AG08396 (cell line): ENCODE measurements at regions not wholly inside any gene's neighbourhood (a gene's known extent, or its start where the extent isn't known, plus 50 kb on each side); places are given as distances from the start of the nearest gene placed in this dataset.
"Not testable (repeated sequence)": the region's sequence is repeated elsewhere in the genome, so short reads cannot be mapped to it uniquely, and the experiment has no call there.

ENCODE experiments used
- DNase-seq: peaks from one replicate; pipeline ENCODE4 v3.0.0; 2012; ENCODE audit warnings: low spot score, mixed read lengths

DNA sequence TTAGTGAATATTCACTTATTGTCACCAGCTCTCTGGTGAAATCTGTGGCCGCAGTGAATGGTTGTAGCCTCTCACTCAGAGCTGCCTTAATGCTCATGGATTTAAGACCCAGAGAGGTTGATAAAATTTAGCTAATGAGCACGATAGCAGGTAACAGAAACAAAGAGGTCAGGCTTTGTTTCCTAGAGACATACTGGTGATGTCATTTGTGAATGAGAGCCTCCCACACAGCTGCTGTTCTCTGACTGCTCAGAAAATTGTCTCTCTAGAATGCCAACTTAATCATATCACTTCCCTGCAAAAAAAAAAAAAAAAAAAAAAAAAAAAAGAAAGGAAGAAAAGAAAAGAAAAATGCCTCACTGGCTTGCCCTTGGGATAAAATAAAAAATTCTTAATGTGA is 411.7 kb upstream of the MYT1L start:
- no peak for DNase-seq

DNA sequence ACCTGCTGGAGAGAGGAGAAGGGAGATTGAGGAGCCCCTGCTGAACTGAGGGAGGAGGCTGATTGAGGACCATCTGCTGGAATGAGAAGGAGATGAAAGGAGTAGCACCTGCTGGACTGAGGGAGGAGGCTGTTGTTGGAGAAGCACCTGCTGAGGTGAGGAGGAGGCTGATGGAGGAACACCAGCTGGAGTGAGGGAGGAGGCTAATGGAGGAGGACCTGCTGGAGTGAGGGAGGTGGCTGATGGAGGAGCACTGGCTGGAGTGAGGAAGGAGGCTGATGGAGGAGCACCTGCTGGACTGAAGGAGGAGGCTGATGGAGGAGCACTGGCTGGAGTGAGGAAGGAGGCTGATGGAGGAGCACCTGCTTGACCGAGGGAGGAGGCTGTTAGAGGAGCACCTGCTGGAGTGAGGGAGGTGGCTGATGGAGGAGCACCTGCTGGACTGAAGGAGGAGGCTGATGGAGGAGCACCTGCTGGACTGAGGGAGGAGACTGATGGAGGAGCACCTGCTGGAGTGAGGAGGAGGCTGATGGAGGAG is 409.2 kb upstream of the MYT1L start:
- no peak for DNase-seq

DNA sequence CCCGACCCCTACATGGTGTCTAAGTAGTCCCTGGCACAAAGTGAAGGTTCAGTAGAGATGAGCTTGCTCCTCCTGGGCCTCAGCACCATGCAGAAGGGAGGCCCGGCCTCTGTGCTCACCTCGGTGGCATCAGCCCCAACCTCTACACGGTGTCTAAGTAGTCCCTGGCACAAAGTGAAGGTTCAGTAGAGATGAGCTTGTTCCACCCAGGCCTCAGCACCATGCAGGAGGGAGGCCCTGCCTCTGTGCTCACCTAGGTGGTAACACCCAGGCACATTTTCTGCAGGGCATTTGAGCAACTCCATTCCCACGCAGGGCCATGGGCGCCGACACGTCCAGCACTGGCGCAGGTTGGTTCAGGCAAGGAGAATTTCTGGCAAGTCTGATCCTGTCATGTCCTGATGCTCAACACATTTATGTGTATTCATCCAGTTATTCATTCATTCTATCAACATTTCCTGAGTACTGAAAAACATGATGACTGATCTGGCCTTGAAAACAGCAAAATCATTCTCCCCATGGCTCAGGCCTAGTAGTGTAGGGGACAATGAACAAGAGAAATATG is 408.2 kb upstream of the MYT1L start:
- no peak for DNase-seq

GRCh38 chr2:2738684-2739083 is 407.6 kb upstream of the MYT1L start:
- DNase-seq: no peak

DNA sequence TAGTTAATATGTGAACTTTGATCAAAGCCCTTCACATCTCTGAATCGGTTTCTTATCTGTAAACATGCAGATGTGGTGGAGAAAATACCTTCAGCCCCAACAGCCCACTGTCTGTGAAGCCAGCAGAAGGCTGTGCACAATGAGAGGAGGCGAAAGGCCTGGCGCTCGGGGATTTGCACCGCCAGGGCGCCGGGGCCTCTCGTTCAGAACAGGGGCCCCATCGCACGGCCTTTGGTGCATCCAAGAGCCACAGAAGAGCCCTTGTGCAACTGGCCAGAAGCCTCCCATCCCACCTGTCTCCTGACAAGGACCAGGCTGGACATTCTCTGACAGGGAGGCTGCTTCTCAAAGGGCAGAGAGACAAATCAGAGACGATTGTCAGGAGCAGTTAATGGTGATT is 407.2 kb upstream of the MYT1L start:
- DNase-seq: no peak

DNA sequence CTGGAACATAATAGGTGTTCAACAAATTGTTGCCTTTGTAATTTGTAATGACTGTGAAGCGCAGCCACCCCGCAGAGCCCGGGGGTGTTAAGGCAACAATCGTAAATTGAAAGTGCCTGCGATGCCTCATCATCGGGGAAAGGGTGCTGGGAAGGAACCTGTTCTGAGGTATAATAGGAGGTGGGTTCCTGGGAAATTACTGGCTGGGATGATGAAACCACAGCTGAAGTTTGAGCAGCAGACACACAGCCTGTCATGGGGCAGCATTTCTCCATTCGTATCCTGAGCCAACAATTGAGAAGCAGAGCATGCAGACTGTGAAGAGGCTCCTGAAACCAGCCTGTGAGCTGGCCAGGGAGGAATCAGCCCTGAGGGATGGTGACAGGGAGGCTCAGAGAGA is 404.0 kb upstream of the MYT1L start:
- no peak for DNase-seq

DNA sequence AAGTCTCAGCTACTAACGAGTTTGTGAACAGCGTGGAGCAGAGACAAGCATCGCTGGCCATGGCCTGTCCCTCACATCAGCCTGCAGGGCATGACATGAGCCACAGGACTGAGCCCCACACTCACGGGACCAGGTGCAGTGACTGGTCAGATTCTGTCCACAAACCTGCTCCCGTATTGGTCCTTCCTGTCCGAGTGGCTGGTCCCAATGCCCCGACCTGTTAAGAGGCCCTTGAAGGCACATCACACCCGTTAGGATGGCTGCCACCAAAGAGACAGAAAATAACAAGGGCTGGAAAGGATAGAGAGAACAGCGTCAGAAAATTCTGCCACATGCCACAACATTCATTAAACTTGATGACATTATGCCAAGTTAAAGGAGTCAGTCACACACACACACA is 403.2 kb upstream of the MYT1L start:
- DNase-seq: no peak

DNA sequence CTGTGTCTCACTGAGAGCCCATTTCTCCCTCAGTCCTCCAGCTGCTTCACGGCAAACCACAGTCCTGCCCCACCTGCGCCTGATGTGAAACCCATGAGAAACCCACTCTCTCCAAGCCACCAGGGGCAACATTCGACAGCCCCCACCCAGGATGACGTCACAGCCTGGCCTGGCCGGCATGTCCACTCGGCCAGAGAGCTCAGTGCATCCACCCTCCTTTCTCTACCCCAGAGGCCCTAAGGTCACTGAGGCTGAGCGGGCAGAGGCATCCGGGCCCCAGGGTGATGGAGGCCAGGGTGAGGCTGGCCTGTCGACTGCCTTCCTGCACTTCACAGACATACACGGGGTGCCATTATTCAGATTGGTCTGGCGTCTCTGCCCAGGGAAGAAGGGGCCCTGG is 402.7 kb upstream of the MYT1L start:
- DNase-seq: no peak

GRCh38 chr2:2732331-2733119 is 401.4 kb upstream of the MYT1L start:
- no peak for DNase-seq

DNA sequence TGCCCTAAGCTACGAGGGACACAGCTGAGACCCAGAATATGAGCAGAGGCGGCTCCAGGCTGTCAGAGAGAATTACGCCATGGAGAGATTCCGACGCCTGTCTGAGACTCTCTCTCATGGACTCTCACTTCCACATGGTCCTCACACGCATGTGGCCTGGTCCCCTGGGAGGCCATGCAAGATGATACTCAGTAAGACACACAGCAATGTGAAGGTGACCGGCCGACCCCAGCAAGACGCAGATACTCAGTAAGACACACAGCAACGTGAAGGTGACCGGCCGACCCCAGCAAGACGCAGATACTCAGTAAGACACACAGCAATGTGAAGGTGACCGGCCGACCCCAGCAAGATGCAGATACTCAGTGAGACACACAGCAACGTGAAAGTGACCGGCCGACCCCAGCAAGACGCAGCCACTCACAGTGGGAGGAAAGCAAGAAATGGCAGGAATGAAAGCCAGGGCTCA is 400.8 kb upstream of the MYT1L start:
- no peak for DNase-seq

DNA sequence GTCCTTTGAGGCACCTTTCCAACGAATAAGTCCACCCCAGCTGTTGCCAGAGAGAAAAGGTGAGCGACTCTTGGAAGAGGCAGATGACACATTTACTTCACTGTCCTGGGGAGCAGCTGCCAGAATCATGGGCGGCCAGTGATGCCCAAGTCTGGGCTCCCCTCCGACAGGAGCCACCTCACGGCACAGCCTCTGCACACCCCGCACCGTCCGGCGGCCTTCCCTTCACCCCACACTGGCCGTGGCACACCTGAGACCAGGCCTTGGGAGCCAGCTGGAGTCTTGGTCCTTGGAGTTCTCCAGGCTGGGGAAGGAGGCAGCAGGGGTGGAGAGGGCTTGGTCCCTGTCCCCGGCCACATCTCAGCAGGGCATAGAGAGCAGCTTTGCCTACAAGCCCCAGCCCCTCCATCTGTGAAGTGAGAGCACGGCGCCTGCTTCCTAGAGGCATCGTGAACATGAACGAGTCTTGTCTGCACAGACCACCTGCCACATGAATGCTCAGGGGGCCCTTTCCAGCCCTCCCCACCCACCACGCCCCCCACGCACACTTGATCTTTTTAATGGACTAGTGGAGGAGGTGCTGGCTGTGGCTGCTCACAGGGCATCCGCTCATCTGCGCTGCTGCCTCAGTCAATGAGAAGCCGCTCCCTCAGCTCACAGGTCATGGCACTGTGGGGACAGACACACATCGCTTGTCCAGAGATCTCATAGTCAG is 400.2 kb upstream of the MYT1L start:
- no peak for DNase-seq

DNA sequence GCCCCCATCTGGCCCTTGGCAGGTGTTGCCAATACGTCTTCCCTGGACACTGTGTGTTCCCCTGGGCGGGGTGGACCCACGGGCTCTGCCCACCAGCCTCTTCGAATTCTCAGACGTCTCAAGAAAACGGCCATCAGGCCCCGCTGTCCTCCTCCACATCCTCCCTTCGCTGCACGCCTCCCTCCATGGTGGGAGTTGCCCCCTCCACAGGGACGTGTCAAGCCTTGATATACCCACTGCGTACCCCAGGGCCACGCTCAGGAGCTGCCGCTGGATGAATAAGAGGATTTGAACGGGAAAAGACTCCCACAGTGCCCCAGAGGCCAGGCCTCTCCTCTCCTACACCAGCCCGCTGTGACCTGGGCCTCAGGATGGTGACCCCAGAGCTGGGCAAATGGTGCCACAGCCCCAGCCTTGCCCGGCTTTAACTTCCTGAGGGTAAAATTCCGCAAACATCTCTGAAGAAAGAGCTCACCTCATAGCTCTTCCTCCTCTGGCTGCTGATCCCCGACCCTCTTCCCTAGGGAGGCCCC is 399.3 kb upstream of the MYT1L start:
- no peak for DNase-seq

GRCh38 chr2:2729246-2729645 is 398.2 kb upstream of the MYT1L start:
- DNase-seq: no peak

DNA sequence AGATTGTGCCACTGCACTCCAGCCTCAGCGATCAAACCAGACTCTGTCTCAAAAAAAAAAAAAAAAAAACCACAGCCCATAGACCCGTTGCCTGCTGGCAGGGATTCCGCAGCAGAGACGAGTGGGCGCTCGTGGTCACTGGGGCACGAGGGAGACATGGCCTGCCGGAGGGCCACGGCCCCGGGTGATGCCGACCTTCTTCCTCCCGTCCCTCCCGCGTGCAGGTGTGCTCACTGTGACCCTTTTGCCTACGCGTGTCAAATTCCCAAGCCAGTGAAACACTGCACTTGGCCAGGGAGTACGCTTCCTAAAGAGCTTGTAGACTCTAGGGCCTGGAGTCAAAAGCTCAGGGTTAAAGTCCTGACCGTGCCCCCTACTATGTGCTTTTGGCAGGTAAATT is 397.6 kb upstream of the MYT1L start:
- DNase-seq: no peak

DNA sequence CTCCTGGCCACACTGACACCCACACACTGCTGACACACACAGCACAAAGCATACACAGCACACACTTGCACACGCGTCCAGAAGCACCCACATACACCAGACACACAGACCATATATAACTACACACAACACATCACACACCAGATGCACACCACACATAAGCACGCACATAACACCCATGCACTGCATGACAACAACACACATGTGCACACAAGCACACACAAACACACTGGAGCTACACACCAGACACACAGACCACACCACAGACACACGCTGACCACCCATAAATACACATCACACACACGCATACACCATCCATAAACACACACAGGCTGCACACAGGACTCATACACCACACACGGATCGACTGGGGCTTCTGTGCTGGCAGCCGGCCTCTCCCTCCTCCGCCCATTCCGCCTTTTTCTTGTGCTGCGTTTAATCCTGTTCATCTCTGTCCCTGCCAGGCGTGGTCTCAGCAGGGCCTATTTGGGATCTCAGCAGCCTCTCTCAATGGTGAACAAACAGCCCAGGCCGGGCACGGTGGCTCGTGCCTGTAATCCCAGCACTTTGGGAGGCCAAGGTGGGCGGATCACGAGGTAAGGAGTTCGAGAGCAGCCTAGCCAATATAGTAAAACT is 396.9 kb upstream of the MYT1L start:
- no peak for DNase-seq

GRCh38 chr2:2726163-2726562 is 395.1 kb upstream of the MYT1L start:
- no peak for DNase-seq

DNA sequence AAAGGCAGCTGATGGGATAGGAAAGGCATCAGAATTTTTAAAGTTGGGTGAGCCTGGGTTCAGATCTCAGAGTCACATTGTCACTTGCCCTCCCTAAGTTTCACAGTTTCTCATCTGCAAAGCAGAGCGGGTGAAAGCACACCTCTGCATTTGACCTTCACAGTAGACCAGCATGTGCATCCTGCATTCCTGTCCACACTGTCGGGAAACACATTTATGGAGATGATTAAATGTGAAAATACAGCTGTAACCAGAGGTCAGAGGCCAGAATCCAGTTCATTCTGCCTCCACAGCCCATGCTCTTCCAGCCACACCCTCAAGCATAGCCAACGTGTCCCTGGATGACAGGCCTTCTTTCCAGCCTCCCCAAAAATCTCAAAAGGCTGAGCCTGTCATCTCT is 392.0 kb upstream of the MYT1L start:
- no peak for DNase-seq

DNA sequence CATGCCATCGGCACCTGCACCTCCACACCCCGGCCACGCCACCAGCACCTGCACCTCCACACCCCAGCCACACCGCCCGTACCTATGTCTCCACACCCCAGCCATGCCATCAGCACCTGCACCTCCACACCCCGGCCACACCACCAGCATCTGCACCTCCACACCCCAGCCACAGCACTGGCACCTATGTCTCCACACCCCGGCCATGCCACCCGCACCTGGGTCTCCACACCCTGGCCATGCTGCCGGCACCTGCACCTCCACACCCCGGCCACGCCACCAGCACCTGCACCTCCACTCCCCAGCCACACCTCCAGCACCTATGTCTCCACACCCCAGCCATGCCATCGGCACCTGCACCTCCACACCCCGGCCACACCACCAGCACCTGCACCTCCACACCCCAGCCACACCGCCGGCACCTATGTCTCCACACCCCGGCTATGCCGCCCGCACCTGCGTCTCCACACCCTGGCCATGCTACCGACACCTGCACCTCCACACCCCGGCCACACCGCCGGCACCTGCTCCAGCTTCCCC is 390.3 kb upstream of the MYT1L start:
- no peak for DNase-seq

DNA sequence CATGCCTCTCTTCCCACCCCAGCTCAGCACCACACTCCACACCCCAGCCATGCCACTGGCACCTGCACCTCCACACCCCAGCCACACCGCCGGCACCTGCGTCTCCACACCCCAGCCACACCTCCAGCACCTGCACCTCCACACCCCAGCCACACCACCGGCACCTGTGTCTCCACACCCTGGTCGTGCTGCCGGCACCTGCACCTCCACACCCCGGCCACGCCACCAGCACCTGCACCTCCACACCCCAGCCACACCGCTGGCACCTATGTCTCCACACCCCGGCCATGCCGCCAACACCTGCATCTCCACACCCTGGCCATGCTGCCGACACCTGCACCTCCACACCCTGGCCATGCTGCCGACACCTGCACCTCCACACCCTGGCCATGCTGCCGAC is 389.7 kb upstream of the MYT1L start:
- DNase-seq: not testable (repeated sequence)

- no peak for DNase-seq
These were observed 389.3 kb upstream of the MYT1L start for GRCh38 chr2:2720351-2720750.

- no peak for DNase-seq
These were observed 388.7 kb upstream of the MYT1L start for GRCh38 chr2:2719781-2720180.

DNA sequence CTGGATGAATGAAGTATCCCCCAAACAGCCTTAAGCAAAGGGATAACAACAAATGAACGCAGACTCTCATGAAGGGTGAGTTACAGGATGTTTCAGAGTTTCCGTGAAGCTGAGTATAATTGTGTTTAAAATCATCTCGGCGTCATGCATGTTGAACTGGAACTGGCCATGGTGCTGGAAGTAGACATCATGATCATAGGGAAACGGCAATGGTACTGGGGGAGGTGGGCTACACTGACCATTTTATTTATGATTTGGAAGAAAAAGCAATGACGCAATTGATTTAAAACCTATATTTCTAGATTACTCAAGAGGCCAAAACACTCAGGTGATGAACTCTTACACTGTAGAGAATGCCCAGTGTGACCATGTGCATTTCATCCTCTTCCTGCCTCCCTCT is 387.9 kb upstream of the MYT1L start:
- DNase-seq: no peak
